Hepatocyte (in vitro differentiated cells): ENCODE measurements at regions not wholly inside any gene's neighbourhood (a gene's known extent, or its start where the extent isn't known, plus 50 kb on each side); places are given as distances from the start of the nearest gene placed in this dataset.

ENCODE experiments used
- DNase-seq: peaks from one replicate; pipeline ENCODE4 v3.0.0-alpha.2; 2016; ENCODE audit warnings: low spot score
- H2AFZ ChIP-seq: fragments of 200-600 bp; sonication (generic); 2 replicates; pipeline ENCODE4 v1.6.0; 2016; ENCODE audit warnings: antibody characterized with exemption, mild to moderate bottlenecking
- H3K27ac ChIP-seq: fragments of 200-600 bp; sonication (generic); 2 replicates; pipeline ENCODE4 v1.5.1; 2016; ENCODE audit warnings: mild to moderate bottlenecking
- H3K27me3 ChIP-seq: fragments of 200-600 bp; sonication (generic); 2 replicates; pipeline ENCODE4 v1.6.1; 2016
- H3K36me3 ChIP-seq: fragments of 200-600 bp; sonication (generic); replicated peaks from 2 replicates; pipeline ENCODE4 v1.5.1; 2016; ENCODE audit warnings: low read depth; ENCODE audit not compliant: insufficient read depth
- H3K4me1 ChIP-seq: fragments of 200-600 bp; sonication (generic); 2 replicates; pipeline ENCODE4 v1.5.1; 2016; ENCODE audit warnings: mild to moderate bottlenecking, moderate library complexity; ENCODE audit not compliant: insufficient read depth
- H3K4me2 ChIP-seq: fragments of 200-600 bp; sonication (generic); 2 replicates; pipeline ENCODE4 v1.6.0; 2016
- H3K4me3 ChIP-seq: fragments of 200-600 bp; sonication (generic); 2 replicates; pipeline ENCODE4 v1.5.1; 2016; ENCODE audit warnings: mild to moderate bottlenecking
- H3K79me2 ChIP-seq: fragments of 200-600 bp; sonication (generic); 2 replicates; pipeline ENCODE4 v1.6.0; 2017; ENCODE audit warnings: mild to moderate bottlenecking
- H3K9me2 ChIP-seq: fragments of 200-600 bp; sonication (generic); replicated peaks from 2 replicates; pipeline ENCODE4 v1.6.0; 2017; ENCODE audit warnings: mild to moderate bottlenecking; ENCODE audit not compliant: insufficient read depth
- H3K9me3 ChIP-seq: fragments of 200-600 bp; sonication (generic); 2 replicates; pipeline ENCODE4 v1.5.1; 2016; ENCODE audit warnings: low read depth, mild to moderate bottlenecking
- H4K20me1 ChIP-seq: fragments of 200-600 bp; sonication (generic); 2 replicates; pipeline ENCODE4 v1.6.0; 2016; ENCODE audit warnings: mild to moderate bottlenecking; ENCODE audit not compliant: insufficient read depth, poor library complexity, severe bottlenecking
- EZH2 ChIP-seq: fragments of 200-600 bp; sonication (generic); IDR thresholded peaks from 2 replicates; pipeline ENCODE4 v1.6.1; 2016; ENCODE audit warnings: antibody characterized with exemption, mild to moderate bottlenecking, borderline replicate concordance
- EZH2phosphoT487 ChIP-seq: fragments of 200-600 bp; sonication (generic); IDR thresholded peaks from one replicate; pipeline ENCODE4 v1.6.1; 2018; ENCODE audit warnings: antibody characterized with exemption, mild to moderate bottlenecking, low read depth, moderate library complexity; ENCODE audit not compliant: unreplicated experiment, severe bottlenecking
- WGBS: methylation state at CpG from one replicate; pipeline ENCODE4 v1.1.6; 2016; ENCODE audit warnings: low lambda C conversion rate; ENCODE audit errors: missing lambda C conversion rate; 5-methylcytosine and 5-hydroxymethylcytosine counted together
- TF ChIP-seq, protein P1 (sequence below): fragments of 200-600 bp; sonication (generic); IDR thresholded peaks from 2 replicates; pipeline ENCODE4 v1.5.1; 2016; ENCODE audit warnings: antibody characterized with exemption, mild to moderate bottlenecking; ENCODE audit not compliant: poor library complexity

DNA sequence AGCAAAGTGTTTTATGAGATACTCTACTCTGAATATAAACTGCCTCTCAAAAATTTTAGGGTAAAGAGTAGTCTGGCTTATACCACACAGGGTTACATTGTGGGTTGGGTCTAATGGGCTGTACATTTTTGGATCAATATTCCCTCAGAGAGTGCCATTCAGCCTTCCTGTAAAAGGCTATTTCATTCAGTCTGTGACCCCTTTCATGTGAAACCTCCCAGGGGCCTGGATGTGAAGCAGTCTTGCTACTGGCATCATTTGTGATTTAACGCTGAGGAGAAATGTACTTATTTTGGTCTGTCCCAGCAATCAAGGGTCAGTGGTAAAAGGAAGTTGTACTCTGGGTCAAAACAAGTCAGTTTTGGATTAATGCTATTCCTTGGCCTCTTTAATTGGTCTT lies 71.8 kb upstream of the PRKG1 start:
- H3K79me2 ChIP-seq: no peaks in the 10 kb centered on the region
- no peak for TF ChIP-seq EZH2
- TF ChIP-seq EZH2phosphoT487: no peak
- TF ChIP-seq, protein P1, sequence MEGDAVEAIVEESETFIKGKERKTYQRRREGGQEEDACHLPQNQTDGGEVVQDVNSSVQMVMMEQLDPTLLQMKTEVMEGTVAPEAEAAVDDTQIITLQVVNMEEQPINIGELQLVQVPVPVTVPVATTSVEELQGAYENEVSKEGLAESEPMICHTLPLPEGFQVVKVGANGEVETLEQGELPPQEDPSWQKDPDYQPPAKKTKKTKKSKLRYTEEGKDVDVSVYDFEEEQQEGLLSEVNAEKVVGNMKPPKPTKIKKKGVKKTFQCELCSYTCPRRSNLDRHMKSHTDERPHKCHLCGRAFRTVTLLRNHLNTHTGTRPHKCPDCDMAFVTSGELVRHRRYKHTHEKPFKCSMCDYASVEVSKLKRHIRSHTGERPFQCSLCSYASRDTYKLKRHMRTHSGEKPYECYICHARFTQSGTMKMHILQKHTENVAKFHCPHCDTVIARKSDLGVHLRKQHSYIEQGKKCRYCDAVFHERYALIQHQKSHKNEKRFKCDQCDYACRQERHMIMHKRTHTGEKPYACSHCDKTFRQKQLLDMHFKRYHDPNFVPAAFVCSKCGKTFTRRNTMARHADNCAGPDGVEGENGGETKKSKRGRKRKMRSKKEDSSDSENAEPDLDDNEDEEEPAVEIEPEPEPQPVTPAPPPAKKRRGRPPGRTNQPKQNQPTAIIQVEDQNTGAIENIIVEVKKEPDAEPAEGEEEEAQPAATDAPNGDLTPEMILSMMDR: no peak
- no peaks in the 10 kb centered on the region for H3K36me3 ChIP-seq
- WGBS: 89% methylated on average over 1 of the region's 1 CpG
- no peak overlapping the region for H3K4me3 ChIP-seq
- no peak for DNase-seq
- H3K27me3 ChIP-seq: no peaks in the 10 kb centered on the region
- no peaks in the 10 kb centered on the region for H3K4me1 ChIP-seq
- no peak overlapping the region for H2AFZ ChIP-seq
- H3K4me2 ChIP-seq: no peak overlapping the region
- no peaks in the 10 kb centered on the region for H4K20me1 ChIP-seq
- no peak overlapping the region for H3K27ac ChIP-seq
- H3K9me2 ChIP-seq: no peaks in the 10 kb centered on the region
- no peaks in the 10 kb centered on the region for H3K9me3 ChIP-seq

DNA sequence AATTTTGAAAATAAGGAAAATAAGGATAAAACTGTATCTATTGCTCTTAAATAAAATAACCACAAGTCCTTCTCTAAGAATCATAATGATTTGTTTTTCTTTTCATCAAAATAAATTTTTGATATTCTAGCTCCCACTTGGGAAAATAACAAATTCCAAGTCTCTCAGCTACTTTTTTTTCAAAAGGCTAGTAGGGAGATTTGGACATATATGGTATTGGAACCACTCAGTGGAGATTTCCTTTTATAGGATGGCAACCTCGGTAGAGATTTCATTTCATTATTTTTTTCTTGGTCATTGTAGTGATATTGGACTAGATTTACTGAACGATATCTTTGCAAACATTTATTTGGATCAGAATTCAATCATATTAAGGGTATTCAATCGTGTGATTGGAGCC lies 69.5 kb upstream of the PRKG1 start:
- no peak overlapping the region for H3K27ac ChIP-seq
- H3K4me3 ChIP-seq: no peak overlapping the region
- no peaks in the 10 kb centered on the region for H3K4me1 ChIP-seq
- DNase-seq: no peak
- H3K36me3 ChIP-seq: no peaks in the 10 kb centered on the region
- no peaks in the 10 kb centered on the region for H3K9me3 ChIP-seq
- no peaks in the 10 kb centered on the region for H4K20me1 ChIP-seq
- TF ChIP-seq EZH2phosphoT487: no peak
- TF ChIP-seq, protein P1: no peak
- no peak for TF ChIP-seq EZH2
- H3K27me3 ChIP-seq: no peaks in the 10 kb centered on the region
- 91% methylated on average over 3 of the region's 3 CpGs for WGBS
- H3K4me2 ChIP-seq: no peak overlapping the region
- no peaks in the 10 kb centered on the region for H3K79me2 ChIP-seq
- H2AFZ ChIP-seq: no peak overlapping the region
- H3K9me2 ChIP-seq: no peaks in the 10 kb centered on the region

DNA sequence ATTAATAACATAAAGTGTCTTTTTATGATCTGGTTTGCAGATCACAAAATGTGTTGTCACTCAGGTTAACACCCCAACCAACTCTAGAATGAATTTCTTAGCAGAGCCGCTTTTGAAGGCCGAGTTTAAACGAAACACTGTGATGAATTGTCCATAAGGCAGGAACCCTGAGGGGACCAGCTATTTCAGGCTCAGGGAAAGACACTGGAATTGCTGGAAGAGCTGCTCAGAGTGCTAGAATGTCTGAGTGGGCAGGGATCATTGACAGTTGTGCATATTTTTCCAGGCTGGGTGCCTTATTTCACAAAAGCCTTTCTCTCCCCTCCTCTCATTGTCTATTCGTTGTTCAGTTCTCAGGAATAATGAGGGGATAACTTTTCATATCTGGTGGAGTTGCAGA lies 68.7 kb upstream of the PRKG1 start:
- no peak for DNase-seq
- Histone ChIP-seq H3K4me2 (no peak overlapping the region), H3K9me3 (no peaks in the 10 kb centered on the region), H3K4me1 (no peaks in the 10 kb centered on the region), H2AFZ (no peak overlapping the region), H4K20me1 (no peaks in the 10 kb centered on the region), H3K9me2 (no peaks in the 10 kb centered on the region), H3K27ac (no peak overlapping the region), H3K4me3 (no peak overlapping the region), H3K79me2 (no peaks in the 10 kb centered on the region), H3K36me3 (no peaks in the 10 kb centered on the region), H3K27me3 (no peaks in the 10 kb centered on the region)
- TF ChIP-seq EZH2: no peak
- TF ChIP-seq EZH2phosphoT487: no peak
- TF ChIP-seq, protein P1: no peak
- WGBS: 87% methylated on average over 4 of the region's 4 CpGs

DNA sequence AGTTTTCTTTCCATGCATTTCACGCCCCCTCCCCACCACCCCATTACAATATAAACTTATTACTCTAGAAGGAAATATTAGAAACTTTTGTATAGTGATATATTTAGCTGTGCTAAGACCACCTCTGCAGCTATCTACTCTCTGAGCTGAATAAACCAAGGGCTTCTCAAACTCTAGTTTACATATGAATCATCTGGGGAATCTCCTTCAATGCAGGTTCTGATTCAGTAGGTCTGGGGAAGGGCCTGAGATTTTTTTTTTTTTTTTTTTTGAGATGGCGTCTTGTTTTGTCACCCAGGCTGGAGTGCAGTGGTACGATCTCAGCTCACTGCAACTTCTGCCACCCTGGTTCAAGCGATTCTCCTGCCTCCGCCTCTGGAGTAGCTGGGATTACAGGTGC lies 67.6 kb upstream of the PRKG1 start:
- H3K4me1 ChIP-seq: no peaks in the 10 kb centered on the region
- no peak overlapping the region for H2AFZ ChIP-seq
- no peaks in the 10 kb centered on the region for H4K20me1 ChIP-seq
- 94% methylated on average over 5 of the region's 5 CpGs for WGBS
- no peaks in the 10 kb centered on the region for H3K9me2 ChIP-seq
- TF ChIP-seq EZH2phosphoT487 (no peak), EZH2 (no peak)
- TF ChIP-seq, protein P1: no peak
- no peaks in the 10 kb centered on the region for H3K79me2 ChIP-seq
- no peak overlapping the region for H3K4me3 ChIP-seq
- no peaks in the 10 kb centered on the region for H3K36me3 ChIP-seq
- no peak overlapping the region for H3K4me2 ChIP-seq
- H3K27me3 ChIP-seq: no peaks in the 10 kb centered on the region
- DNase-seq: no peak
- no peak overlapping the region for H3K27ac ChIP-seq
- H3K9me3 ChIP-seq: no peaks in the 10 kb centered on the region
